GM12878 (cell line): ENCODE measurements at regions not wholly inside any gene's neighbourhood (a gene's known extent, or its start where the extent isn't known, plus 50 kb on each side); places are given as distances from the start of the nearest gene placed in this dataset.

Source experiments
- ATAC-seq: fragments of 200-7000 bp; cut with Tn5 transposase; 3 replicates; pipeline ENCODE4 v1.9.1; 2020; ENCODE audit warnings: mild to moderate bottlenecking, moderate library complexity
- BruUV-seq: library from RNA; stranded (reverse); fragments of 400-500 nt; replicated peaks from 2 replicates; lab custom pipeline; 2021; lab: Mats Ljungman, UMichigan
- CTCF ChIA-PET: fragments of 300-600 bp; sonication (Branson Sonifier 250); formaldehyde crosslinking; extraction: SDS; loops from one replicate; lab custom pipeline; 2021; ENCODE audit warnings: inconsistent platforms; lab: Yijun Ruan, JAX
- POLR2A ChIA-PET: fragments of 350-600 bp; formaldehyde crosslinking; extraction: SDS; loops from one replicate; lab custom pipeline; 2021; ENCODE audit warnings: inconsistent platforms; lab: Charles Lee
- RAD21 ChIA-PET: fragments of 300-600 bp; sonication (Branson Sonifier 250); formaldehyde crosslinking; loops from one replicate; lab custom pipeline; 2023; ENCODE audit warnings: antibody characterized with exemption; ENCODE audit not compliant: unreplicated experiment; lab: Charles Lee
- SMC1A ChIA-PET: fragments of 300-600 bp; sonication (Branson Sonifier 250); formaldehyde crosslinking; loops from one replicate; lab custom pipeline; 2023; ENCODE audit not compliant: unreplicated experiment, uncharacterized antibody; lab: Charles Lee
- DNase-seq: peaks from one replicate; pipeline ENCODE4 v3.0.0-alpha.2; 2011; ENCODE audit warnings: low read depth, low spot score
- FAIRE-seq: peaks from 3 replicates; lab custom pipeline; 2011; peaks lifted over from hg19 to GRCh38; lab: Jason Lieb, UNC
- H2AFZ ChIP-seq: 2 replicates; pipeline ENCODE4 v1.6.0; 2011; ENCODE audit warnings: low read depth, low read length, control low read depth; ENCODE audit not compliant: control insufficient read depth
- H3K27ac ChIP-seq: 2 replicates; pipeline ENCODE4 v1.5.1; 2011; ENCODE audit warnings: control low read depth; ENCODE audit not compliant: control insufficient read depth, insufficient read depth
- H3K27me3 ChIP-seq, 2 experiments: replicated peaks in 1 of 2; 2 replicates each; pipeline versions ENCODE4 v1.6.0 to v1.6.1; 2011; ENCODE audit warnings: low read length in 1 of 2; ENCODE audit not compliant: control insufficient read depth in 2 of 2, insufficient read depth in 2 of 2
- H3K36me3 ChIP-seq, 2 experiments: 2 replicates each; pipeline ENCODE4 v1.5.1; 2011; ENCODE audit warnings: low read length in 1 of 2; ENCODE audit not compliant: control insufficient read depth in 2 of 2, insufficient read depth in 2 of 2
- H3K4me1 ChIP-seq: 2 replicates; pipeline ENCODE4 v1.6.1; 2011; ENCODE audit warnings: mild to moderate bottlenecking, low read length, moderate library complexity, mixed read lengths; ENCODE audit not compliant: control insufficient read depth, insufficient read depth
- H3K4me2 ChIP-seq: 2 replicates; pipeline ENCODE4 v1.6.0; 2011; ENCODE audit warnings: control low read depth; ENCODE audit not compliant: control insufficient read depth, insufficient read depth
- H3K4me3 ChIP-seq: fragments of 200-600 bp; sonication (generic); 2 replicates; pipeline ENCODE4 v1.5.1; 2016
- H3K79me2 ChIP-seq: 2 replicates; pipeline ENCODE4 v1.6.0; 2011; ENCODE audit warnings: low read length; ENCODE audit not compliant: control insufficient read depth, insufficient read depth
- H3K9ac ChIP-seq: 2 replicates; pipeline ENCODE4 v1.8.0; 2011; ENCODE audit warnings: low read length, control low read depth, mixed read lengths; ENCODE audit not compliant: control insufficient read depth, insufficient read depth
- H3K9me3 ChIP-seq: replicated peaks from 3 replicates; pipeline ENCODE4 v1.5.1; 2011; ENCODE audit warnings: mild to moderate bottlenecking, low read length; ENCODE audit not compliant: control insufficient read depth, insufficient read depth
- H4K20me1 ChIP-seq: 2 replicates; pipeline ENCODE4 v1.6.0; 2011; ENCODE audit not compliant: control insufficient read depth, insufficient read depth
- BCLAF1 ChIP-seq: fragments of 450-650 bp; IDR thresholded peaks from 2 replicates; pipeline ENCODE4 v1.6.1; 2017; ENCODE audit warnings: antibody characterized with exemption, mild to moderate bottlenecking, moderate library complexity
- IKZF2 ChIP-seq, 2 experiments: fragments of 450-650 bp; IDR thresholded peaks; 2 replicates each; pipeline ENCODE4 v1.6.1; 2017; ENCODE audit warnings: mild to moderate bottlenecking in 2 of 2, moderate library complexity in 2 of 2
- POU2F2 ChIP-seq: IDR thresholded peaks from 3 replicates; pipeline ENCODE4 v1.6.1; 2011; ENCODE audit warnings: low read depth, mild to moderate bottlenecking, low read length, borderline replicate concordance
- RELA ChIP-seq: fragments of 450-650 bp; IDR thresholded peaks from 2 replicates; pipeline ENCODE4 v1.8.0; 2014; ENCODE audit warnings: borderline replicate concordance; ENCODE audit not compliant: partially characterized antibody
- YY1 ChIP-seq: IDR thresholded peaks from 2 replicates; pipeline ENCODE4 v1.6.1; 2011; ENCODE audit warnings: low read depth, mild to moderate bottlenecking, low read length
- ZNF687 ChIP-seq: fragments of 450-650 bp; IDR thresholded peaks from 2 replicates; pipeline ENCODE4 v1.6.1; 2017; ENCODE audit warnings: mild to moderate bottlenecking, moderate library complexity
- WGBS: methylation state at CpG from one replicate; pipeline ENCODE4 v1.1.6; 2016; ENCODE audit warnings: low lambda C conversion rate; ENCODE audit not compliant: insufficient replicate concordance, insufficient coverage; ENCODE audit errors: missing lambda C conversion rate; 5-methylcytosine and 5-hydroxymethylcytosine counted together
- in situ Hi-C: fragments of 300-500 bp; cut with MboI; formaldehyde crosslinking; loops from 9 replicates; pipeline ENCODE4 v1.14.3; 2018; ENCODE audit warnings: mixed read lengths
- intact Hi-C: fragments of 100-400 bp; cut with micrococcal nuclease; formaldehyde crosslinking; loops from one replicate; pipeline ENCODE4 v1.14.2; 2022; ENCODE audit not compliant: unreplicated experiment
- TF ChIP-seq, protein P1 (sequence below): fragments of 450-650 bp; IDR thresholded peaks from 2 replicates; pipeline ENCODE4 v1.6.1; 2017; ENCODE audit warnings: borderline replicate concordance

DNA sequence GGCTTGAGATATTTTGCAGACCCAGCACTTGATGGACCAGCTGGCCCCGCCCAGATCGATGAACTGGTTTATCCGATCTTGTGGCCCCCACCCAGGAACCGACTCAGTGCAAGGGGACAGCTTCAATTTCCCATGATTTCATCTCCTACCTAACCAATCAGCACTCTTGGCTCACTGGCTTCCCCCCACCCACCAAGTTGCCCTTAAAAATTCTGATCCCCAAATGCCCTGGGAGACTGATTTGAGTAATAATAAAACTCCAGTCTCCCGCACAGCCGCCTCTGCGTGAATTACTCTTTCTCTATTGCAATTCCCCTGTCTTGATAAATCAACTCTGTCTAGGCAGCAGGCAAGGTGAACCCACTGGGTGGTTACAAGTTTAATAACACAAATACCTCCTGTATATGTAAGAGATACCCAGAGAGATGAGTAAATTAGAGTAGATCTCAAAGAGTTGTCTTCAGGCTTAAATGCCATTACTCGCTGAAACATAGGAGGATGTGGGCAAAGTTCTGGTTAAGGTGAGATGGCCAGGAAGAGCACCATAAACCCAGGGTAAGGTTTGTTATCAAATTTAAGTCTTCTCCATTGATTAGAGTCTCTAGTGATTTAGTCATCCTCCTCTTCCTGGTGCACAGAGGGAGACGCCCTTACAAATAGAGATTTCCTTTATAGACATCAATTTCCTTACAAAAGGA is 222.8 kb downstream of the ARL4C start:
- no peak overlapping the region for H3K4me2 ChIP-seq
- H4K20me1 ChIP-seq: no peaks in the 10 kb centered on the region
- ChIA-PET SMC1A (no interaction called here), RAD21 (no interaction called here), POLR2A (no interaction called here), CTCF (no interaction called here)
- intact Hi-C loops: no loop called here
- no peaks in the 10 kb centered on the region for H3K27me3 ChIP-seq
- no peak overlapping the region for H3K4me3 ChIP-seq
- no peaks in the 10 kb centered on the region for H3K36me3 ChIP-seq
- no peaks in the 10 kb centered on the region for H3K4me1 ChIP-seq
- H3K79me2 ChIP-seq: no peaks in the 10 kb centered on the region
- H2AFZ ChIP-seq: no peak overlapping the region
- no peak overlapping the region for H3K9ac ChIP-seq
- ATAC-seq (no peak), FAIRE-seq (no peak), DNase-seq (no peak)
- H3K9me3 ChIP-seq: no peaks in the 10 kb centered on the region; the same call in 2 of the 3 replicates
- in situ Hi-C loops: no loop called here
- no peak overlapping the region for H3K27ac ChIP-seq
- no peak for TF ChIP-seq POU2F2
- TF ChIP-seq ZNF687: no peak
- no peak for TF ChIP-seq IKZF2 (IDR thresholded peaks at IDR 0.05)
- TF ChIP-seq, protein P1, sequence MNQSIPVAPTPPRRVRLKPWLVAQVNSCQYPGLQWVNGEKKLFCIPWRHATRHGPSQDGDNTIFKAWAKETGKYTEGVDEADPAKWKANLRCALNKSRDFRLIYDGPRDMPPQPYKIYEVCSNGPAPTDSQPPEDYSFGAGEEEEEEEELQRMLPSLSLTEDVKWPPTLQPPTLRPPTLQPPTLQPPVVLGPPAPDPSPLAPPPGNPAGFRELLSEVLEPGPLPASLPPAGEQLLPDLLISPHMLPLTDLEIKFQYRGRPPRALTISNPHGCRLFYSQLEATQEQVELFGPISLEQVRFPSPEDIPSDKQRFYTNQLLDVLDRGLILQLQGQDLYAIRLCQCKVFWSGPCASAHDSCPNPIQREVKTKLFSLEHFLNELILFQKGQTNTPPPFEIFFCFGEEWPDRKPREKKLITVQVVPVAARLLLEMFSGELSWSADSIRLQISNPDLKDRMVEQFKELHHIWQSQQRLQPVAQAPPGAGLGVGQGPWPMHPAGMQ: no peak
- TF ChIP-seq BCLAF1: no peak
- TF ChIP-seq YY1: no peak
- no peak for TF ChIP-seq RELA
- BruUV-seq: no TSS peak
- WGBS: 61% methylated on average over 9 of the region's 9 CpGs
